Adipocyte (in vitro differentiated cells): ENCODE measurements at regions not wholly inside any gene's neighbourhood (a gene's known extent, or its start where the extent isn't known, plus 50 kb on each side); places are given as distances from the start of the nearest gene placed in this dataset.

Experiments
- DNase-seq: peaks from one replicate; pipeline ENCODE4 v3.0.0-alpha.2; 2015; ENCODE audit warnings: low read depth
- H3K27me3 ChIP-seq: replicated peaks from 2 replicates; pipeline ENCODE4 v1.7.0; 2013; ENCODE audit warnings: mild to moderate bottlenecking, low read length, moderate library complexity; ENCODE audit not compliant: control insufficient read depth, insufficient read depth
- H3K36me3 ChIP-seq: 2 replicates; pipeline ENCODE4 v1.7.0; 2013; ENCODE audit warnings: low read length, mild to moderate bottlenecking, moderate library complexity; ENCODE audit not compliant: control insufficient read depth, insufficient read depth, severe bottlenecking
- H3K4me1 ChIP-seq: 2 replicates; pipeline ENCODE4 v1.7.0; 2013; ENCODE audit warnings: mild to moderate bottlenecking, low read length, moderate library complexity; ENCODE audit not compliant: control insufficient read depth, insufficient read depth
- H3K4me3 ChIP-seq: 2 replicates; pipeline ENCODE4 v1.7.0; 2013; ENCODE audit warnings: mild to moderate bottlenecking, low read length, moderate library complexity
- H3K9ac ChIP-seq: 2 replicates; pipeline ENCODE4 v1.7.0; 2013; ENCODE audit warnings: mild to moderate bottlenecking, low read length, moderate library complexity
- H3K9me3 ChIP-seq: 2 replicates; pipeline ENCODE4 v1.7.0; 2013; ENCODE audit warnings: mild to moderate bottlenecking, low read length, moderate library complexity; ENCODE audit not compliant: control insufficient read depth

DNA sequence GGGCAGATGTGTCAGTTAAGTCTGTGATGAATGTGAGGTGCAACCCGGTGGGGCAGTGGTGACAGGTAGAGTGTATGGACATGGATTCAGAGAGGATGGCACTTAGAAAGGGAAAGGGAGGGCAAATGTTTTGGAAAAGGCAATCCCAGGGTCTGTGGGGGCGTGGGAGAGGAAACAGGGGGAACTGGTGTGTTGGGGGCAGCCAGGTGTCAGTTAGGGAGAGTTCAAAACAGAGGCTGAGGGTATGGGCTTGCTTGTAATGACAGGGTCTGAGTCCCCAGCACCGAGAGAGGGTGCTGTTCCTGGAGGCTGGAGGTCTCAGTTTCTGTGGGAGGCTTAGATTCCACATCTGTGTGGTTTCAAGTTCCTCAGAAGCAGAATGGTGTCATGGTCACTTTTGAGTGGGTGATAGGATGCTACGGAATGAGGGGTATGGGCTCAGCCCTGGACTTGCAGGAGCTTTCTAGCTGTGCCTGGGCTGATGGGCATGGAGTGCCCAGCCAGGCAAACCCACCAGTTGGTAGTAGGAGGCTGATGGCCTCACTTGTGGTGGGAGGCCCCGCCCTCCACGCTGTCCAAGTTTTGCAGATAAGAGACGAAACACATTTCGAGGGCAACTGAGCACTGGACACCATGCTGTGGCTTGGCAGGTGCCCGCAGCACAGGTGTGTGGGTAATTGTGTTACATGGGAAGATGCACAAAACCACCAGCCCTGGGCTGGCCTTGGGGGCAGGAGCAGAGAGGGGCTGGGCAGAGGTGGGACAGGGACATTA lies 209.4 kb downstream of the RPLP1 start:
- H3K4me1 ChIP-seq, result peaks cover 2% of the 10 kb centered on the region
- DNase-seq, result no peak
- no peaks in the 10 kb centered on the region for H3K9me3 ChIP-seq

GRCh38 chr15:69662645-69663000 lies 210.0 kb downstream of the RPLP1 start:
- H3K9ac ChIP-seq, result no peak overlapping the region
- peaks cover 61% of the 10 kb centered on the region for H3K27me3 ChIP-seq

More for the DNA sequence above, 209.4 kb downstream of the RPLP1 start:
- Histone ChIP-seq H3K27me3 (peaks cover 66% of the 10 kb centered on the region), H3K9ac (no peak overlapping the region), H3K4me3 (no peak overlapping the region), H3K36me3 (no peaks in the 10 kb centered on the region)

GRCh38 chr15:69663441-69663840 lies 210.8 kb downstream of the RPLP1 start:
- H3K9me3 ChIP-seq, result no peaks in the 10 kb centered on the region
- H3K27me3 ChIP-seq, result peaks cover 62% of the 10 kb centered on the region
- no peaks in the 10 kb centered on the region for H3K36me3 ChIP-seq
- H3K4me1 ChIP-seq, result peaks cover 5% of the 10 kb centered on the region
- no peak overlapping the region for H3K4me3 ChIP-seq
- no peak overlapping the region for H3K9ac ChIP-seq
- DNase-seq, result no peak

More at GRCh38 chr15:69662645-69663000, 210.0 kb downstream of the RPLP1 start:
- H3K4me3 ChIP-seq, result no peak overlapping the region
- no peaks in the 10 kb centered on the region for H3K9me3 ChIP-seq
- no peaks in the 10 kb centered on the region for H3K36me3 ChIP-seq
- DNase-seq, result no peak
- no peaks in the 10 kb centered on the region for H3K4me1 ChIP-seq

GRCh38 chr15:69663982-69664381 lies 211.4 kb downstream of the RPLP1 start:
- Histone ChIP-seq H3K9ac (no peak overlapping the region), H3K27me3 (peaks cover 61% of the 10 kb centered on the region), H3K4me1 (peaks cover 5% of the 10 kb centered on the region), H3K36me3 (no peaks in the 10 kb centered on the region), H3K4me3 (no peak overlapping the region), H3K9me3 (no peaks in the 10 kb centered on the region)
- no peak for DNase-seq

DNA sequence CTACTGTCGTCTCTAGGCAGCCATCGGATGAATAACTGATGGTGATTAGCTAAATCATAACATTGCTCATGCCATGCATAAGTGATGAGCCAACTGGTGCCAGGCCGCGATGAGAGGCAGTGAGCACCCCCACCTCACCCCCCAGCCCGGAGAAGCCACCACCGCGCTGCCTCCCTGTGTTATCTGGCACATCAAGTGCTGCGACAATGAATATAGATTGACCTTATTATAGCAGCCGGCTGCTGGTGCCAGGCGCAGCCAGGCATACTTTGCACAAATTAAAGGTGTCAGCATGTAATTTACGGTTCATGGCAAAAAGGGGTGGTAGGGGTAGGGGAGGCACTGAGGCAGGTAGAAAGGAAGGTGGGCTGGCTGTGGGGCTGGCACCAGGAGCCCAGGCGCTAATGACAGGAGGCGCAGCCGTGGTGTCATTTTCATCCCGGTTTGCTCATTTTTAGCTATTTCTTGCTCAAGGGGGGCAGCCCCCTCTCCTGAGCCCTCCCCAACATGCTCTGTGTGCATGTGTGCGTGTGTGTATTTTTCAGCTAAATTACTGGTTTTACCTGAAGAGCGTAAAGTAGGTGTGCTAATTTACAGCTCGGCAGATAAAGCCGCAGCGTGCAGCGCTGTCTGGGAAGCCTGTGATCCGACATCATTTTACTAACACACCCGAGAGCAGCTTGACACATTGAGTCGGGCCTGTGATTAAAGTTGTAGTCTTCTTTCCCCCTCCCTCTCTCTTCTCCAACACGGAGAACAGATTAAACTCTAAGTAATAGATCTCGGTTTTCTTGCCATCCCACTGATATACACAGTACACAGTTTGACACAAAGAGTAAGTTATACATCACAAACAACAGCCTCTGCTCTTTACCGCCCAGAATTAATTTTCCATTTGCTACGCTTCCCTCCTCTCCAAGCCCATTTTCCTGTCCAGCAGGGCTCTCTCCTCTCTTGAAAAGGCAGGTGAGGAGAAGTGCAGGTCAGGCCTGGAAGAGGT lies 212.3 kb downstream of the RPLP1 start:
- Histone ChIP-seq H3K9me3 (no peaks in the 10 kb centered on the region), H3K27me3 (peaks cover 52% of the 10 kb centered on the region), H3K9ac (no peak overlapping the region), H3K4me3 (no peak overlapping the region), H3K4me1 (peaks cover 5% of the 10 kb centered on the region), H3K36me3 (no peaks in the 10 kb centered on the region)
- no peak for DNase-seq

- peaks cover 50% of the 10 kb centered on the region for H3K27me3 ChIP-seq
- no peaks in the 10 kb centered on the region for H3K9me3 ChIP-seq
- no peak overlapping the region for H3K9ac ChIP-seq
- peaks cover 5% of the 10 kb centered on the region for H3K4me1 ChIP-seq
- H3K4me3 ChIP-seq, result no peak overlapping the region
- H3K36me3 ChIP-seq, result no peaks in the 10 kb centered on the region
- no peak for DNase-seq
Observed at GRCh38 chr15:69665641-69666111, 213.1 kb downstream of the RPLP1 start.

DNA sequence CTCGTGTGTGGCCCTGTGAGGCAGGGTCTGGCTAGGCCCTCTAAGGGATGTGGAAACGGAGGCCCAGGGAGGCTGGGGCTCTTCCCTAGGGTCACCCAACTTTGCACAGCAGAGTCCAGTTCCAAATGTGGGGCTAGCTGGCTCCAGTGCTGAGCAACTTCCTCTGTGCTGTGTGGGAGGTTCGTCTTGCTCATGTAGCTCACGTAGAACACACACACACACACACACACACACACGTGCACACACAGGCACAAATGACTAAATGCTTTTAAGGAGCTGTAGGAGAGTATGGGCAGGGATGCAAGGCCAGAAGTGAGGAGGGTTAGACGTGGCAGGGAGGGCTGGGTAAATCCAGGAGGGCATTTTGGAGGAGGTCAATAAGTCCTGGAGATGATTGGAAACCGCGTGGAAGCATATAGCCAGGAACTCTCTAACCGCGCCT lies 213.8 kb downstream of the RPLP1 start:
- H3K9me3 ChIP-seq, result no peaks in the 10 kb centered on the region
- H3K4me1 ChIP-seq, result peaks cover 5% of the 10 kb centered on the region
- peaks cover 46% of the 10 kb centered on the region for H3K27me3 ChIP-seq
- H3K36me3 ChIP-seq, result no peaks in the 10 kb centered on the region
- peak; percentile 2 for DNase-seq
- H3K9ac ChIP-seq, result no peak overlapping the region
- H3K4me3 ChIP-seq, result no peak overlapping the region

- Histone ChIP-seq H3K4me1 (peaks cover 5% of the 10 kb centered on the region), H3K4me3 (no peak overlapping the region)
- DNase-seq, result no peak
Observed at GRCh38 chr15:69666921-69667811, 214.5 kb downstream of the RPLP1 start.

DNA sequence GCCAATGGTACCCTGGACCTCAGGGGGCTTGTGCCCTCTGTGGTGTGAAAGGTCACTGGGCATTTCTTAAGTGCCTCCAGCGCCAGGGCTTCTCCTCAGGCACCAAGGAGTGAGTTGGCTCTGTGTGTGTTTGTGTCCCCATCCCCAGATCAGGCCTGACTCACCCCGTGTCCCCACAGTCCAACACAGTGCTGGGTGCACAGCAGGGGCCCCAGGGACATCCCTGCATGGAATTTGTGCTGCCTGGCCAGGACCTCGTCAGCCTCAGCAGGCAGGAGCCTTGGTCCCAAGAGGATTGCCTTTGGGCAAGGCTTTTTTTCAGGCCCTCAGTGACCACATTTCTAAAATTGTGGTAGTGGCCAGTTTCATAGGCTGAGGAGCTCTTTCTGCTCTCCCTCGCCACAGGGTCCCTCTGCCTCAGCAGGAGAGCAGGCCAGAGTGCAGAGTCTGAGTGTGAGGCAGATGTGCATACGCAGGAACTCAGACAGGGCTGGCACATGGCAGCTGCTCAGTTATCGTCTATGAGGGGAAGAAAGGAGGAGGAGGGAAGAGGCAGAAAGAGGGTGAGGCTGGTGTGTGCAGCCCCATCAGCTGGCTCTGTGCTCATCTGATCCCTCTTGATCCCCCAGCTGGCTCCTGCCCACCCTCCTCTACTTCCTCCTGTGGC lies 215.6 kb downstream of the RPLP1 start:
- no peaks in the 10 kb centered on the region for H3K9me3 ChIP-seq
- no peak for DNase-seq
- no peaks in the 10 kb centered on the region for H3K36me3 ChIP-seq
- peaks cover 5% of the 10 kb centered on the region for H3K4me1 ChIP-seq
- peaks cover 54% of the 10 kb centered on the region for H3K27me3 ChIP-seq
- no peak overlapping the region for H3K4me3 ChIP-seq
- H3K9ac ChIP-seq, result no peak overlapping the region

More at GRCh38 chr15:69666921-69667811, 214.5 kb downstream of the RPLP1 start:
- peaks cover 50% of the 10 kb centered on the region for H3K27me3 ChIP-seq
- no peak overlapping the region for H3K9ac ChIP-seq
- no peaks in the 10 kb centered on the region for H3K9me3 ChIP-seq
- no peaks in the 10 kb centered on the region for H3K36me3 ChIP-seq

DNA sequence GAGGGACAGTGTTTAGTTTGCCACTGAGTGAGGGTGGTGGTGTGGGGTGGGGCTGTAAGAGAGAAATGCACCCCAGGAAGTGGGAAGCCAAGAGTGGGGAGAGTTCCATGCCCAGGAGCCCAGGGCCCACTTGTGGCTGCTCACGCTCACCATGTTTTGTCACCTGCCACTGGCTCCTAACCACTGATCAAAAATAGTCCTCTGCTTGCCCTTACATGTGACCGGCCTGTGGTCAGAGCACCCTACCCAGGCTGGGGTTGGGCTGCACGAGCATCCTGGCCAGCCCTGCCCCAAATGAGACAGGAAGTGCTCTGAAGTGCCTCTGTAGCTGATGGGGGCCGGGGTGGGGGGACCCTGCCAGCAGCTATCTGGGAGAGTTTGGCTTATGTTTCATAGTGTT lies 216.3 kb downstream of the RPLP1 start:
- H3K9ac ChIP-seq, result no peak overlapping the region
- no peaks in the 10 kb centered on the region for H3K36me3 ChIP-seq
- no peak overlapping the region for H3K4me3 ChIP-seq
- H3K9me3 ChIP-seq, result no peaks in the 10 kb centered on the region
- H3K27me3 ChIP-seq, result peaks cover 51% of the 10 kb centered on the region
- DNase-seq, result no peak
- H3K4me1 ChIP-seq, result peaks cover 5% of the 10 kb centered on the region
